Superior temporal gyrus (tissue), 1 donor: ENCODE measurements at regions not wholly inside any gene's neighbourhood (a gene's known extent, or its start where the extent isn't known, plus 50 kb on each side); places are given as distances from the start of the nearest gene placed in this dataset.

Experiments used
- DNase-seq: peaks from one replicate; pipeline ENCODE4 v3.0.0-alpha.2; 2016; ENCODE audit errors: extremely low spot score

GRCh38 chr3:153657046-153657445 is 464.1 kb upstream of the ARHGEF26 start:
- DNase-seq = no peak

GRCh38 chr3:153657461-153657860 is 463.7 kb upstream of the ARHGEF26 start:
- DNase-seq = no peak

GRCh38 chr3:153658136-153658535 is 463.1 kb upstream of the ARHGEF26 start:
- no peak for DNase-seq

GRCh38 chr3:153666991-153667740 is 454.0 kb upstream of the ARHGEF26 start:
- DNase-seq = no peak

- DNase-seq = no peak
Measured at GRCh38 chr3:153669527-153669926, 451.7 kb upstream of the ARHGEF26 start.

- no peak for DNase-seq
Measured at GRCh38 chr3:153670577-153670976, 450.6 kb upstream of the ARHGEF26 start.

- DNase-seq = no peak
Measured at GRCh38 chr3:153673853-153674252, 447.3 kb upstream of the ARHGEF26 start.

GRCh38 chr3:153679714-153680113 is 441.5 kb upstream of the ARHGEF26 start:
- no peak for DNase-seq

- DNase-seq = no peak
Measured at GRCh38 chr3:153680526-153680925, 440.7 kb upstream of the ARHGEF26 start.

GRCh38 chr3:153681057-153681456 is 440.1 kb upstream of the ARHGEF26 start:
- no peak for DNase-seq

GRCh38 chr3:153688301-153689120 is 432.7 kb upstream of the ARHGEF26 start:
- no peak for DNase-seq

- no peak for DNase-seq
Measured at GRCh38 chr3:153693207-153693606, 428.0 kb upstream of the ARHGEF26 start.

GRCh38 chr3:153702106-153702505 is 419.1 kb upstream of the ARHGEF26 start:
- DNase-seq = no peak

GRCh38 chr3:153704115-153704514 is 417.1 kb upstream of the ARHGEF26 start:
- DNase-seq = no peak

- no peak for DNase-seq
Measured at GRCh38 chr3:153706706-153707105, 414.5 kb upstream of the ARHGEF26 start.

- DNase-seq = no peak
Measured at GRCh38 chr3:153714016-153714415, 407.2 kb upstream of the ARHGEF26 start.

- no peak for DNase-seq
Measured at GRCh38 chr3:153714588-153715290, 406.5 kb upstream of the ARHGEF26 start.

GRCh38 chr3:153722157-153722556 is 399.0 kb upstream of the ARHGEF26 start:
- no peak for DNase-seq

- no peak for DNase-seq
Measured at GRCh38 chr3:153731071-153731470, 390.1 kb upstream of the ARHGEF26 start.

- no peak for DNase-seq
Measured at GRCh38 chr3:153734777-153735551, 386.2 kb upstream of the ARHGEF26 start.

- no peak for DNase-seq
Measured at GRCh38 chr3:153740109-153740508, 381.1 kb upstream of the ARHGEF26 start.

GRCh38 chr3:153744889-153745288 is 376.3 kb upstream of the ARHGEF26 start:
- DNase-seq = no peak
